ENCODE measurements at regions not wholly inside any gene's neighbourhood (a gene's known extent, or its start where the extent isn't known, plus 50 kb on each side); places are given as distances from the start of the nearest gene placed in this dataset.
"Not testable (repeated sequence)": the region's sequence is repeated elsewhere in the genome, so short reads cannot be mapped to it uniquely, and the experiment has no call there.

DNA sequence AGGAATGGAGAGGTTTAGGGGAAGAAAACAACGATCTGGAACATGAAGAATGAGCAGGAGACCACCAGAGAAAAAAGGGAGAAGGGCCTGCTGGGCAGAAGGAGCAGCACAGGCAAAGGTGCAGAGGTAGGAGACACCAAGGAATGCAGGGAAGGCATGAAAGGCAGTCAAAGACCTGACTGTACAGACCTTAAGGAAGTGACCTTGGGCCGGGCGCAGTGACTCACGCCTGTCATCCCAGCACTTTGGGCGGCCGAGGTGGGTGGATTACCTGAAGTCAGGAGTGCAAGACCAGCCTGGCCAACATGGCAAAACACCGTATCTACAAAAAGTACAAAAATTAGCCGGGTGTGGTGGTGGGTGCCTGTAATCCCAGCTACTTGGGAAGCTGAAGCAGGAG is 157.7 kb upstream of the ATP10A start:
- no peak for DNase-seq

DNA sequence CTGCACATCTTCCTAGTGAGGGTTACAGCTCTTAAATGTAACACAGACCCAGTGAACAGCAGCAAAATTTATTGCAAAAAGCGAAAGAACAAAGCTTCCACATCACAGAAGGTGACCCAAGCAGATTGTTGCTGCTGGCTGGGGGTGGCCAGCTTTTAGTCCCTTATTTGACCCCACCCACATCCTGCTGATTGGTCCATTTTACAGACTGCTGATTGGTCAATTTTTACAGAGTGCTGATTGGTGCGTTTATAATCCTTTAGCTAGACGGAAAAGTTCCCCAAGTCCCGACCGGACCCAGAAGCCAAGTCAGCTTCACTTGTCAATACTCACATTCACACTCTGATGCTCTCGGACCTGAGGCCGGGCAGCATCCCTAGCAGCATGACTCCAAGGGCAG is 154.5 kb upstream of the ATP10A start:
- no peak for DNase-seq

DNA sequence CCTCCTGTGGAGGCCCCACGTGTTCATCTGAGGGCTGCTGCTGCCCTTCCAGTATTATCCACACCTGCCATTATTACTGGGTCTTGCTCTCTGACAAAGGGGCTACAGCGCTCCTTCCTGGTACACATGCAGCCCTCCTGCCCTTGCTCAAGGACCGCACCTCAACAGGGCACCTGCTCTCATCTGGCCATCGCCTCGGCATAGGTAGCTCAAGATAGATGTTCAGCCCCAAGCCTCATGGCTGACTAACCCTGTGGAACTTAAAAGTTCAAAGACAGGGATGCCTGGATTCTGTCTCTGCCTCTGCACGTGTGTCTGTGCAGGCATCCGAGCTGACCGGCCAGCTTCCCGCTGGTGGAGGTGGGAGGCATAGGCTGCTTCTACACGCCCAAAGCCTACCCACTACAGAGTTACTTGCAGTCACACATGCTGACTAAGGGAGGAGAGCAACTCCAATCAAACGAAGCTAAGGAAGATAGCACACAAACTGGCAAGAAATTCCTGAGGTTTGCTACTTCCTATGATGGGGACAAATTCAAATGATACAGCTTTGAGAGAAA is 152.5 kb upstream of the ATP10A start:
- DNase-seq, result no peak

DNA sequence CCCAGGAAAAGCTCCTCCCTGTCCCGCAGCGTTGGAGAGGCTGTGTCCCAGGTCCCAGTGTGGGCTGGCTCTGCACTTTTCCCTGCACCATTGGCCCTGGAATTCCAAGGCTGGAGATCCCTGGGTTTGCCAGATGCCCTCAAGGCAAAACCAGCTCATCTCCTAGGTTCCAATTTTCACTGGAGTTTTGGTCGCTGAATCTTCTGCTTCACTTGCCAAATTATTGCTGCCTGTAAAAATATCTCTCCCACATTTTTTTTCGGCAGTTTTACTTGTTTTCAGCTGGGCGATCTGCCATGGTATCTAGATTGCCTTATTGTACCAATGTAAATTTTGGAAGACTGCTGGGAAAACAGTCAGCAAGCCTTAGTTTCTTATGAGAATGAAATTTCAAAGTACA is 150.9 kb upstream of the ATP10A start:
- DNase-seq, result no peak

DNA sequence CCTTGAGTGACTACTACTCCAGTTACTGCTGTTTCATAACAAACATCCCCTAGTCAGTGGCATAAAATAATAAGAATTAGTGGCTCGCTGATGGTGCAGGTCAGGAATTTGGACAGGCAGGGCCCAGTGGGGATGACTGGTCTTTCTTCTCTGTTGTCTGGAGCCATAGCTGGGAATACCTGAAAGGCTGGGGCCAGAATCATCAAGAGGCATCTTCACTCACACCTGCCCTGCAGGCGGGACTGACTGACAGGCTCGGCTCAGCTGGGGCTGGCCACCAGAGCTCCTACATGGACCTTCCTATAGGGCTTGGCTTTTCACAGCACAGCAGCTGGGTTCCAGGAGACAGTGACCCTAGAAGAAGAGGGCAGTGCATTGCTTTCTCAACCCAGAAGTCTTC is 148.8 kb upstream of the ATP10A start:
- DNase-seq, result no peak

DNA sequence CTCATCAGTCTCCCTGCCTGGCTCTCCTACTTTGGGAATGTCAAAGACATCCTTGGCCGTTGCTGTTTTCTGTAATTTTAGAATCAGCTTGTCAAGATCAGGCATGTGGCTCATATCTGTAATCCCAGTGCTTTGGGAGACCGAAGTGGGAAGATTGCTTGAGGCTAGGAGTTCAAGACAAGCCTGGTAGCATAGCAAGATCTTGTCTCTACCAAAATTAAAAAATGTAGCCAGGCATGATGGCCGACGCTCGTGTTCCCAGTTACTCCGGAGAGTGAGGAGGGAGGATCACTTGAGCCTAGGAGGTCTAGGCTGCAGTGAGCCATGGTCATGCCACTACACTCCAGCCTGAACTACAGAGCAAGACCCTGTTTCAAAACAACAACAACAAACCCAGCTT is 144.0 kb upstream of the ATP10A start:
- DNase-seq, result no peak

DNA sequence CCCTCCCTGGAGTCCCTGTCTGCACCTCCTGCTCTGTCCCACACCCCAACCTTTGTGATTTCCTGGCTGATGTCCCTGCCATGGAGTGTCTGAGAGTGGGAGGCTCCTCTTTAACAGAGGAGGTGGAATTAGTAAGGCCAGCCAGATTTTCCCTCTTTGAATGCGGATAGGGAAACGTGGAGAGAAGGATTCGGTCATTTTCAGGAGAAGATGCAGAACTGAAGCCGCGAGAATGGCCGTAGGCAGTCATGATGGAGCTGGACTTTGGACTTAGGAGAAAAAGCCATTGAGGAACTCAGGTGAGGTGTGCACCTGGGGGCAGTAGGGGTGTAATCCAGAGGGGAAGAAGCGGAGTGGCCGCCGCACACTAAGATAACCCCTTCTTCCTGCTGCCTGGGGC is 138.1 kb upstream of the ATP10A start:
- no peak for DNase-seq

DNA sequence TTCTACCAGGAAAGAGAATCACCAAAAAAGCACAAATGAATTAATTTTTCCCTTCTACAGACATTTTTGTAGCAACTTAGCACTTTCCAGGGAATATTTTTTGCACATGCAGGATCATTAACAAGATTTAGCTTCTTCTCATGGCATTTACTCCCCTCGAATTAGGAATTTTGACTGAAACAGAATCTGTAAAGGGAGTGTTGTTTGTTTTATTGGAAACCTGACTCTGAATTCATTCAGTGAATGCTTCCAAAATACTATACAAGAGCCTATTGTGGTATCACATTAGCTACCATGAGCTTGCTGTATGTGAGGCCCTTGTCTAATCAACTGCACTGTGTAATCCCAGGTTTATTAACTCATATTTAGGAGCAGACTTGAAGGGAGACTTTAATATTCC is 130.4 kb upstream of the ATP10A start:
- DNase-seq, result no peak

DNA sequence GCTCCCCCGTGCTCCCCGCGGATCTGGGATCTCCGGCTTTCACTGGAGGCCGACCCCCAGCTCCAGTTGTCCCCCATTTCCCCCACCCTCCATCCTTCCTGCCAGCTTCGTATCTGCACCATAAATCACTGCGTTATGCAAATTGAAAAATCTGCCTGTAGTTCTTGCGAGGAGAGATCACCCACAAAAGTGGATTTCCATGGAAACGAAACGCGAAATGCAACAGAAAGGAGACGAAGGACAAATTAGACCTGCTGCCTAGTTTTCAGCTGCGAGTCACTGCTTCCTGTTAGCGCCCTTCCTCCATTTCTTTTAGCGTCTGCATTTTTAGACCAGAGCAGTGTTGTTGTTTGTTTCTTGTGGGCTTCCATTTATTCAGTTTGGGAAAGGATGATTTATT is 127.1 kb upstream of the ATP10A start:
- no peak for DNase-seq

DNA sequence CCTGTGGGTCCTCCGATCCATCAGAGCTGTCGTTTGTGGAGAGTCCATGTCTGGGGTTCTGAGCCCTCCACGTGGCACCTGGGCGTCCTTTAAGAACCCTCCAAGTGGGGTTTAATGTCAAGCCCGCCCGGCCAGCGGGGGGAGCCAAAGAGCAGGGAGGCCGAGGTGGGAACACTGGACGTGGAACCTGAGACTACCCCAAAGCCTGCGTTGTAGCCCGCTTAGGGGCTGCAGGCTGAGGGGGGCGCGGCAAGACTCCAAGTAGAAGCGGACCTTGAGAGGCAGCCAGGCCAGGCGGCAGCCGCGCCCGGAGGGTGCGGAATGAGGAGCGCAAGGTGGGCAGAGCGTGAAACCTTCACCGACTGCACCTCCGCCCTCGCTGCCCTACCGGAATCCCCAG is 126.2 kb upstream of the ATP10A start:
- no peak for DNase-seq

DNA sequence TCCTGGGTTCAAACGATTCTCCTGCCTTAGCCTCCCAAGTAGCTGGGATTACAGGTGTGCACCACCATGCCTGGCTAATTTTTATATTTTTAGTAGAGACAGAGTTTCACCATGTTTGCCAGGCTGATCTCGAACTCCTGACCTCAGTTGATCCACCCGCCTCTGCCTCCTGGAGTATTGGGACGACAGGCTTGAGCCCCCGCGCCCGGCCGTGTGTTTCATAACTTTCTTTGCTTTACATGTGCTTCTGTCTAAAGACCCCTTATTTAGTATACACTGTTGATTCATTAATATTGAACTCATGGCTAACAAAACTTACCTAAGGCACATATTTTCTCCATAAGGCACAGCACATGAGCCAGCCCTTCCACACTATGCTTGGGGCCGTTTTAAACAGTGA is 125.6 kb upstream of the ATP10A start:
- DNase-seq, result not testable (repeated sequence)

DNA sequence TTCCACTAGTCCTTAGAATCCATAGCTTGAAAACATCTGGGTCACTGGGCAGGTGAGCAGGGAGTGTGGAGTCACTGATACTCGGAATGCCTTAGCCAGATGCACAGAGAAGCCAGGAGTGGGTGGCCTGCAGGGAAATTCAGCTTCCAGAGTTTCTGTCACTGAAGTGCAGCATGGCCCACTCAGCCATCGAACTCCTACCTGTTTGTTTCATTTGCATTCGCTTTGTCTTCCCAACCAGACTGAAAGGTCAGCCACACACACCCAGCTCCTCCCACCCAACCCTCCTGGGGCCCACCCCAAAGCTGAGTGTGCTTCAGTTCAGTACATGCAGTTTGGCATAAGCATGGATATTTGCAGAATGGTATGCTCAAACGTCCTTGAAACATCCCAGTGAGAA is 124.5 kb upstream of the ATP10A start:
- DNase-seq, result no peak

DNA sequence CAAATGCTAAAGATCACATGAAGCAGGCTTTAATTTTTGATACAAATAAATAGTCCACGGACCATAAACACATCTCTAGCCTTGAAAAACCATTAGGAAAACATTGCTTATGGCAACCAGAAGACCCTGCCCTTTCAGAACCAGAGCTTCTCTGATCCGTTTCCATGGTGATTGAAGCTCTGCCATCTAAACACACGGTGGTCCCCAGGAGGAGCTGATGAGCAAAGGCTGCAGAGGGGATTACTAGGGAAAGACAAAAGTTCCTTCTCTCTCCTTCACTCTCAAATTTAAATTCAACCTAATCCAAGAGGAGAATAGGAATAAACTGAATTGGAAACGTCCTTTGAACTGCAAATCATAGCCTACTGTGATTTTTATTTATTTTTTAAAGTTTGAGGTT is 122.0 kb upstream of the ATP10A start:
- no peak for DNase-seq

DNA sequence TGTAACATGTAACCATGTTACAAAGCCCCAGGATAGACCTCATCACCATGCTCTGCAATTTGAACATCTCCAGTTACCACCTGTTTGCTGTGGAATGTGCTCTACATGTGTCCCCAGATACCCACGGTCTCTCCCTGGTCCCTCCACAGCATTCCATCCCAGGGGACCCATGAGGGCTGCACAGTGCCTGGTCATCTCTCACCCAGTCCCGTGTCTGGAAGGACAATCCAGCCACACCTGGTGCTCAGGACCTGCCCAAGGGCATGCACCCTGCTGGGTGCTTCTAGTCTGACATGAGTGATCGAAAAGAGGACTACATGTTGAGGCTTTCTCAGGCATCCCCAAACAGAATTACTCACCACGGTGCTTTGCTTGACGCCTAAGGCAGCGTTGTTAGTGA is 119.6 kb upstream of the ATP10A start:
- no peak for DNase-seq

DNA sequence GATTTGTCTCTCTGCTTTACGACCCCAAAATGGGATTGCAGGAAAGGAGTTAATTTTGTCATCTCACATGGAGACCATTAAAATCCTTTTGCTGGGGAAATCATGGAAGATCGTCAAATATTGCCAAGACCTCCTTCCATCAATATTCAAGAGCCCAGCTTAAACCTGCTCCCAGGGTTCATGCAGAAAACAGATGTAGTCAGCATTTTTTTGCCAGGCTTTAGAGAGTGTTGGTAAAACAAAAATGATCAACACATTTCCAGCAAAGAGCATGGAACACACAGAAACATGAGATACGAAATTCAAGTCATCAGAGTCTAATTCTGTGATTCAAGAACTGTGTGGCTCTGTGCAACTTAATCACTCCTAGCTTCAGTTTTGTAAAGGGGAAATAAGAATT is 118.0 kb upstream of the ATP10A start:
- no peak for DNase-seq

DNA sequence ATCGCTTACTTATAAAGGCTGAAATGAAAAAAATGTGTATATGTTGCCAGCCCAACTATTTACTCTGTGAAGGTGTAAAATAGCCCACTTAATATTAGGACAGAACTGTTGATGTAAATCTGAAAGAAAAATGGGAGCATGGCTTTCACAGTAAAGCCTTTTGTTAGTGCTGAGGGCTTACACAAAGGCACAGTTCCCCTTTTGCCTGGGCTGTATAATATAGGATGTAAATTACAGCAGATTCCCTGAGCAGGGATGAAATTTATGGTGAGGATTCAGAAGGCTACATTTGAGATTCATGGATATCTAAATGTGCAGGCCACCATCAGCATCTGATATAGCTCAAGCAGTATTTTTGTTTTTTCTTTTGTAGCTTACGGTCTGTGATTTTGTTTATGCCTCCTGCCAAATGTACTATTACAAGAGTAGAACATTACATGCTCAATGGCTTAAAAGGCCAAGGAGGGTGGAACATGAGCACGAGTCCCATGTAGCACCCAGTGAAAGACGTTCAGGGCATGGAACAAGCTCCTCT is 109.1 kb upstream of the ATP10A start:
- DNase-seq, result no peak

DNA sequence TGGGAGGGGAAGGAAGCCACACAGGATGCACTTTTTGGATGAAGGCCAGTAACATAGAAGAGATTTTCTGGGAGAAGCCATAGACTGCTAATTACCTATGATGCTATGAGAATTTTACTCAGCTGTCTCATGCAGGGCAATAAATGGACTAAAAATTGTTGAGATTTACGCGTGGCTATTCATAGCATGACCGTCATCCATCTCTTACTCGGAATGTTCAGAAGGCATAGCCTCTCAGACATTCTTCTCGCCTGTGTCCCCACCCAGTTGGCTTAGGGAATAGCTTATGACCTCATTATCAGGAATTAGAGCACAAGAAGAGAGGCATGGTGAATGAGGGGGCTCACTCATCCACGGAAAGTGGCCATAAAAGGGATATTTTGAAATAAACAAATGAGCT is 107.9 kb upstream of the ATP10A start:
- no peak for DNase-seq

DNA sequence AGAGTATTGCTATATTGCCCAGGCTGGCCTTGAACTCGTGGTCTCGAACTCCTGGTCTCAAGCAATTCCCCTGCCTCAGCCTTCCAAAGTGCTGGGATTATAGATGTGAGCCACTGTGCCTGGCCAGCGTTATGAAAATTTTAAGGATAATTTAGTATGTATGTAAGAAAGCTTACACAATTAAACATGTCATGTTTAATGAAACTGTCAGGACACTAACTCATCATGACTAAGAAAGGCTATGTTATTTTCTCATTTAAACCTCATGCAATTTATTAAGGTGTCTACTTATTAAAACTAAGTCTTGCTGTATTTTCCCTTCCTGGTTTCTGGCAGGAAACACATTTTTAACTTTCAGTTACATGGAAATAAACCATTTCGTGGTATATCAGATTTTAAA is 106.8 kb upstream of the ATP10A start:
- DNase-seq, result no peak

DNA sequence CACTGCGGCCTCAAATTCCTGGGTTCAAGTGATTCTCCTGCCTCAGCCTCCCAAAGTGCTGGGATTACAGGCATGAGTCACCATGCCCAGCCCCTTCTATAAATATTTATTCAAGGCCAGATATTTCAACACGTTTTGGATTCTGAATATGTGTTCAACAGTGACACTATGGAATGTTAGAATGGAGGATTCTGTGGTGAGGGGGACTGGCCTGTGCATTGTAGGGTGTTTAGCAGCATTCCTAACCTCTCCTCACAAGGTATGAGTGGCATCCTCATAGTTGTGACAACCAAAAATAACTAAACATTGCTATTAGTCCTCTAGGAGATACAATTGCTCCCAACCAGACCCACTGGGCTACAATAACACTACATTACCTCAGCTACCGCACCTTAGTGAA is 104.0 kb upstream of the ATP10A start:
- DNase-seq, result no peak

DNA sequence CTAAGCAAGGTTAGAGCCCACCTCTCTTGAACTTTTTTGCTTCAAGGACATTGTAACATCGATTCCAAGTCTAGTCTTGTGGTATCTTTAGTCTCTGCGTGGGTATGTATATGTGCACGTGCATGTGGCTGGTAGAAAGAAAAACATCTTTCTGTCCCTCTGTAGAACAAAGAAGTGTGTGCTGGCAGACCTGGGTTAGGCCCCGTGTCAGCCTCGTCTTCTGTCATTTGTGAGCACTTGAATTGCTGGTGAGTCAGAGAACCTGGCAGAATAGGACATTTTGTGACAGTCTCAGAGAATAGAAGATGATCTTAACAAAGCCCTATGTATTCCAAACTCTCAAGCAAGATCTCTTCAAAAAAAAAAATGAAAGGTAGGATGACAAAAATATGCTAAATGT is 102.2 kb upstream of the ATP10A start:
- no peak for DNase-seq

DNA sequence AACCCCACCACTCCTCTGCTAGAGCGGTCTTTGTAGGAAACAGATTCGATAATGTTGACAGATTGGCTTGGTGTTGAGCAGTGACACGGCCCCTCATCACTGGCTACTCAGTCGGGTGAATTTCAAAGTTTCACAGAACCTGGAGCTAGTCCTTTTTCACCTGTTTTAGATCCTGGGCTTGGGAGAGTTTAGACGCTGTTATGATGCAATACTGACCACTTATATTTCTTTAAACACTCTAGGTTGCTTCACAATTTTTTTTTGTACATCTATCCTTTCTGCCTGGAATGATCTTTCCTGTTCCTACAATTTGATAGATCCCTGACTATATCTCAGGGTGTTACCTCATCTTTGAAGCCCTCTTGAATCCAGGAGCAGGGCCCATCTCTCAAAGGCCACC is 97.1 kb upstream of the ATP10A start:
- no peak for DNase-seq

DNA sequence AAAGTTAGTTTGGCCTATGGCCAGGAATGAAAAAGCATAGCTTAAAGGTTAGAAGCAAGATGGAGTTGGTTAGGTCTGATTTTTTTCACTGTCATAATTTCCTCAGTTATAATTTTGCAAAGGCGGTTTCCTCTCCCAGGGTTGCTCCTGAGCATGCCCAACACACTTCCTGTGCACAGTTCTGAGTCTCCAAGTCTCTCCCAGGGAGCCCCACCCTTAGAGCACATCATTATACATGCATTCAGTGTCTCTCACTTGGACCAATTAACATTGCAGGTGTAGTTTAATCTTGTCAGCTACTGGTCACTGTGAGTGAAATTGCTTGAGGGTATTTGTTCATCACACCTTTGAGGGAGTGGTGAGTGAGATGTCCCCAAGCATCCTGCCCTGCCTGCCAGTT is 96.0 kb upstream of the ATP10A start:
- DNase-seq, result no peak

DNA sequence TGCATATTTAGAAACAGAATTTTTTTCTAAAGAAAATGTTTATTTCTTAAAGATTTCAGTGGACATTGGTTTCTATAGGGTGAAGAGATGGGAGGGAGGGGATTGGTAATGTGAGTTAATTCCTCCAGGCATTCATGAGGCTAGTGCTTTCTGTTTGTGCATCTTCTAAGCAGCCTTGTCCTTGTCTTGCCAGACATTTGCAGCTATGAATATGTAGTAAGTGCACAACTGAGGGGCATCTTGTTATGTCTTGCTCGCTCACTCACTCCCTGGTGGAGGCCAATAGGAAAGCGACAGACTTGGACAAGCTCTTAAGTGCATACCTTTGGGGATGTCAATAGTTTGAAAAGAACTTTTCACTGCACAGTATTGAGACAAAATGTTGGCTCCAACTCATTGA is 92.5 kb upstream of the ATP10A start:
- no peak for DNase-seq

DNA sequence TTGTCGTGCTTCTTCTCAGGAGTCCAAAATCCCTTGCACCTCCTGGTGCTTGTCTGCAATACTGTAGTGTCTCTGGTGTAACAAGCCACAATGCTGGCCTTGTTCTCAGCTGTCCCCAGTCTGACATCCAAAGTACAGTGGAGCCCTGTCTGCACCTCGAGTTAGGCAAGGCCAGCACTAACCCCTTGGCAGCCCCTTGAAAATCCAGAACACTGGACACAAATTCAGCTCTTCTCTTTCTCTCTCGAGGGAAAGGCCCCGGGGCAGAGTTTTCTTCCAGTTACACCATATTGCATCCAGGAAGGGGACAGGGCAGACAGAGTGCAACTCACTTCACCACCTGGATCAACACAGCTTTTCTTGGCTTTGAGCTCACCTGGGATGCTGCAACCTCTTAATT is 91.3 kb upstream of the ATP10A start:
- no peak for DNase-seq

DNA sequence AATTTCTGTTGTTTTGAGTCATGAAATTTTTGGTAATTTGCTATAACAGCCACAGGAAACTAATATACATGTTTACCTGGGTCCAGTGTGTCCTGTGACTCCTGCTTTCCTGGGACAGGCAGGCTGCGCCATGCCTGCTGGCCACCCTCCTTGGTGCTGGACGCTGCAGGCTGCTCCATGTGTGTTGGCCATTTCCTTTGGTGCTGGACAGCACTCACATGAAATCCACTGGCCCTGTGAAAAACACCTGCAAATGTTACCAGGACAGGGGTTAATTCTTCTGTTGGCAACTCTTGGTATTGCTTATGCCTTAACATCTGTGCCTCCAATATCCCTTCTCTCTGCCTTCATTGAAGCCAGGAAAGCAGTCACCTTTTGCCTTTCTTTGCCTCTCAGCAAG is 86.9 kb upstream of the ATP10A start:
- no peak for DNase-seq
